NCI-H446 treated with DMSO at 0.1 percent for 48 hours (cell line): ENCODE measurements at regions not wholly inside any gene's neighbourhood (a gene's known extent, or its start where the extent isn't known, plus 50 kb on each side); places are given as distances from the start of the nearest gene placed in this dataset.
"Not testable (repeated sequence)": the region's sequence is repeated elsewhere in the genome, so short reads cannot be mapped to it uniquely, and the experiment has no call there.

Source experiments
- DNase-seq: peaks from one replicate; lab custom pipeline; 2025; lab: John Stamatoyannopoulos, UW

GRCh38 chr9:78871086-78871451 lies 574.1 kb downstream of the PSAT1 start:
- no peak for DNase-seq

GRCh38 chr9:78871452-78872331 lies 574.8 kb downstream of the PSAT1 start:
- no peak for DNase-seq

DNA sequence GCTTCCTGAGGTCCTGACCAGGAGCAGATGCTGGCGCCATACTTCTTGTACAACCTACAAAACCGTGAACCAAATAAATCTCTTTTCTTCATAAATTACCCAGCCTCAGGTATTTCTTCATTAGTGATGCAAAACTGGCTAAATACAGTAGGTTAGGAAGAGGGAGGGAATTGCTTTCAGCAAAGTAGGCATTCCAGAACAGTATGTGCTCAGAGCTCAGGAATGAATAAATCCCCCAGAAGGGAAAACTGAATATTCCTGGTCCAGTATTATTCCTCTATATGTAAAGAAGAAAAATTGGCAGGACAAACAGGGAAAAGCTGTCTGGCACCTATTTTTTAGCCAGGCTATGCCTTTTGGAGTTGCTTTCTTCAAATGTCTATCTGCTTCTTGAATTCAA lies 577.1 kb downstream of the PSAT1 start:
- DNase-seq = no peak

DNA sequence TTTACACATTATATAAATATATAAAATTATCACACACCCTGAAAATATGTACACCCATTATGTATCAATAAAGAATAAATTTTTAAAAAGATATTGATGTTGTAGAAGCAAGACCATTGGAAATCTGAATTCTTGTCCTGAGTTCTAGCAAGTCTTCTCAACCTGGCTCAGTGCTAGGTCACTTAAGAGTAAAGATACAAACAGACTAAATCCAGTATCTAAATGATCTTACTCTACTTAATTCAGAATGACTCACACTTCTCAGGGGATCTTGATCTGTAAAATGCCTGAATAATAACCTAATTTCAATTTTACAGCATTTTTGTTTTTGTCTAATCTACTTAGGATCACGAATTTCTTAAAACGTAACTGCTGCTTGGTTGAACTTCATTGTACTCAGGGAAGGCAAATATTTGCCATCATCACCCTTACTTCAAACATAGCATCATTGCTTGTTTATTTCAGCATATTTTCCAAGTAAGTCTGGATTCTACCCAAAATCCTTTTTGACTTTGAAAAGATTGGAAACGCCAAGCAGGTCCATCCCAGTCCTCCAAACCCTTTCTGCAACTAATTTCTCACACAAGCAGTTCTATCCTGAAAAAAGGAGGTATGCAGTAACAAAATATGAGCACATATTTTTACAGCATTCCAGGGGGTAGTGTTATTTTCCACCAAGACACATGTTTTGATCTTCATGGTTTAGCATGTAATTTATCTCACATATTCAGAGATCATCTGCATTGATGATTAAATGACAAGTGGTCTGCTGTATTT lies 582.6 kb downstream of the PSAT1 start:
- no peak for DNase-seq

DNA sequence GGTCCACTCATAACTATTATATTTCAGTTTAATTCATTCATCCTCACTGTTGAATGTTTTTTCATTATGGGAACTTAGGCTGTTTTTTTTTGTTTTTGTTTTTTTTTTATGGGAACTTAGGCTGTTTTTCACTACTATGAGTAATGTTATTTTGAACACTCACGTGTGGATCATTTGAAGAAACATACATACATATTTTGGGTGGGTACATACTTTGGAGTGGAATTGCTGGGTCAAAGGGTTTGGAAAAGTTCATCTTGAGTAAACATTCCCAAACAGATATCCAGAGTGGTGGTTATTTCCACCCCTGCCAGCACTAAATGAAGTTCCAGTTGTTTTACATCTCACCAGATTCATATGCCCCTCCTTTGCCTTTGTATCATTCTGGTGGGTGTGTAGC lies 584.4 kb downstream of the PSAT1 start:
- no peak for DNase-seq

- DNase-seq = no peak
Observed at GRCh38 chr9:78882481-78882880, 585.6 kb downstream of the PSAT1 start.

GRCh38 chr9:78884611-78885150 lies 587.8 kb downstream of the PSAT1 start:
- no peak for DNase-seq

DNA sequence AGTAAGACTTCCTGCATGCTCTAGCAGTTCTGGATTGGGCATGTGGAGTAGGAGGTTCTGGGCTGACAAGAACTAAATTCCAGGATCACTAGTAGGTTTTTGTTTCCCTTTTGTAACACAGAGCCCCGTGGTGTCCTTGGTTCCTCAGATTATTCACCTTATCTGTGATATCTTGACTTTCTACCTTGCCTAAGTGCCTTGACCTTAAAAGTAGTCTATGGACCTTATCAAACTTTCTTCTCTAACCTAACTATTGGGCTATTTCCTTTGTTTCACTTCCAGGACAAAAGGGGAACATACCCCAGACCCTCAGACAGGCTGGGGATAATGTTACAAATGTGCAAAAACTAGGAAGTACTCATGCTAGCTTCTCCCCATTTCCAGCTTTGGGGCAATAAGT lies 595.3 kb downstream of the PSAT1 start:
- DNase-seq = no peak

- no peak for DNase-seq
Observed at GRCh38 chr9:78892769-78893168, 595.8 kb downstream of the PSAT1 start.

DNA sequence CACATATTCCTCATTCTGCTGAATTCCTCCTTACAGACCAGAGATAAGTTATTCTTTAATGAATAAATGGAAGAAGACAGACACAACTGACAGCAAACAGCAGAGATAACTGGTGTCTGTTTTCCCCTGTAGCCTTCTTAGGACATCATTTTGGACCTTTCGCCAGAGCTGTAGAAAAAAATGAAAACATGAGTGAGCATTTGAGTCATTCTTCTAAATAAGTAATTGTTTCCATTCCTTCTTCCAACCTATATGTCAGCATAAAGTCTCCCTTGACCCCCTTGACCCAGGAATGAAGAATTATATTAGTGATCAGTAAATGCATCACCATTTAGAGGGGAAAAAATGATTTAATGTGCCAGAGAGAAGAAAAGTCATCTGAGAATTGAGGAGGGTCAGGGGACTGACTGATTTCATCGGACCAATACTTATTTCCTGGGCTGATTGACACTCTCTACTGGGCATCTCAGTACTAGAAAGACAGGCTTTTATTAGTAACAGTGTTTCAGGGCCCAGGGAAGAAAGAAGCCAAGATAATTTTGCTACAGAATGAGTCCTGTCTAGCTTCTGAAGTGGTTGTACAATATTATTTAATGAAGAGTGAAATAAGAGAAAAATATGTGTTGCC lies 597.0 kb downstream of the PSAT1 start:
- DNase-seq = no peak

- DNase-seq = no peak
Observed at GRCh38 chr9:78896479-78896878, 599.6 kb downstream of the PSAT1 start.

- no peak for DNase-seq
Observed at GRCh38 chr9:78898234-78898633, 601.3 kb downstream of the PSAT1 start.

DNA sequence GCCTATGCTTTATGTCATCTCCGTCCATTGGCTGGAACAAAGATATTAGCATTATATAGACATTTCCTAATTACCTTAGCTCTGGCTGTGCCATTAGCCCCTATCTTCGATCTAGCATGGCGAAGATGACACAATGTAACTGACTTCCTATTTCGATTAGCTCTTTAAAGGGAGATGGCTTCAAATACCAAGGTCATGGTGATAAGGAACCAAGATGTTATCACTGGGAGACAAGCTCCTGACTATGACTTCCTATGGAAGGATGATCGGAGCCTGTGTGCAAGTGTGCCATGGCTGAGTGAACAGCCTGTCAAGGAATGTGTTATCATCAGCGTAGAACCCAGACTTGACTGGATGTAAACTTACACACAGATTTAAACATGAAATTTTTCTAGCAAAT lies 602.1 kb downstream of the PSAT1 start:
- no peak for DNase-seq

GRCh38 chr9:78900500-78900899 lies 603.6 kb downstream of the PSAT1 start:
- DNase-seq = no peak

GRCh38 chr9:78902051-78902450 lies 605.1 kb downstream of the PSAT1 start:
- no peak for DNase-seq

- no peak for DNase-seq
Observed at GRCh38 chr9:78903581-78903980, 606.7 kb downstream of the PSAT1 start.

DNA sequence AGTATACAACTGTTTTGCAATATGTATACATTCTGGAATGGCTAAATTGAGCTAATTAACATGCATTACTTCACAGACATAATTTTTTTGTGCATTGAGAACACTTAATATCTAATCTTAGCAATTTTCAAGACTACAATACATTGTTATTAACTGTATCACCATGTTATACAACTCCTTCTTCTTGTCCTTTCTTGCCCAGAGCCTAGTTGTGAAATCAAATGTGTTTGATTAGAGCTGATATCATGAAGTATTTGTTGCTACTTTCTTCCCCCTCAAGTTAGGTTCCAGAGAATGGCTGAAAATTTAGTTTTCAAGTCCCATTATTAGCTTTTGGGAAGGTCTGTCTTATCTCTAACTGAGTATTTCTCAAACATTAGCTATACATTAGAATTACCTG lies 607.8 kb downstream of the PSAT1 start:
- no peak for DNase-seq

- no peak for DNase-seq
Observed at GRCh38 chr9:78905387-78905786, 608.5 kb downstream of the PSAT1 start.

DNA sequence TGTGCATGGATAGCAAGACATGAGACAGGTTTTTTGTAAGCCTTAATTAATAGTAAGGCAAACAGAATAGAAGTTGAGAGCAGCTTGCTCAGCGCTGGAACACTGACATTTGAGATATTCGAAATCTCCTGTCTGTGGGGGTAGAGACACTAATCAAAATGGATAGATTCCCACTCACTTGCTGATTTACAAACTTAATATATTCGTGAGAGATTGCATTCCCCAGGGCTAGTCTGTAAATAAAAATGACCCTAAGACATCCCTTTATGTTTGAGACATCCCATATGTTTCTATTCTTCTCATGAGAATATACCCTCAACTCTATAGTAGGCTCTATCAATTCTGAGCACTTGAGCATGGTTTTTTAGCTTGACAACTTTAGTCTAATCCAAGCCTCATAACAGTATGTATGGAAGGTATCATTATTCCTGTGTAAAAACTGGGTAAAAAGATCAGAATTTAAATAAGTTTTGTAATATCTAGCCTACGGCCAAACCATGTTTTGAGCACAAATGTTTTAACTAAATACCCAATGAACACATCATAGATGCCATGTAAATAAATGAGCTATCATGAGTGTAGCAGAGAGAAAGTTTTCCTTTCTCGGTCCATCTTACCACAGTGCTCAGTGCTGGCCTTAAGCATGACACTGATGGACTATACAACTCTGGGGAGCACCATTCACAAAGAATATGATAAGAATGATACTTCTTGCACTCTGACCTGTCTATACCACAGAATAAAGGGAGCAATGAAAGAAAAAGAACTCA lies 609.2 kb downstream of the PSAT1 start:
- DNase-seq = no peak

DNA sequence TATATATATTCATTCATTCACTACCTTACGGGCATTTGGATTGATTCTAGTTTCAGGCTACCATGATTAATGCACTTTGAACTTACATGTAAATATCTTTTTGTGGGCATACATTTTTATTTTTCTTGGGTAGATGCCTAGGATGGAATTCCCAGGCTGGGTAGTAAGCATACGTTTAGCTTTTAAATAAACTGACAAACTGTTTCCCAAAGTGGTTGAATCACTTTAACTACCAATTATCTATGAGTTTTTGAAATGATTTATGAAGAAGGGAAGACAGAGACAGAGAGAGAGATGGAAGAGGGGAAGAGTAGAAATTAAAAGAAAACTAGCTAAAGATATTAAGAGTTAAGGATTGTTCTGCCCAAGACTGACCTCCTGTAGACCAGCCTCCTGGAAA lies 612.6 kb downstream of the PSAT1 start:
- DNase-seq = no peak

GRCh38 chr9:78916884-78917283 lies 620.0 kb downstream of the PSAT1 start:
- DNase-seq = not testable (repeated sequence)

DNA sequence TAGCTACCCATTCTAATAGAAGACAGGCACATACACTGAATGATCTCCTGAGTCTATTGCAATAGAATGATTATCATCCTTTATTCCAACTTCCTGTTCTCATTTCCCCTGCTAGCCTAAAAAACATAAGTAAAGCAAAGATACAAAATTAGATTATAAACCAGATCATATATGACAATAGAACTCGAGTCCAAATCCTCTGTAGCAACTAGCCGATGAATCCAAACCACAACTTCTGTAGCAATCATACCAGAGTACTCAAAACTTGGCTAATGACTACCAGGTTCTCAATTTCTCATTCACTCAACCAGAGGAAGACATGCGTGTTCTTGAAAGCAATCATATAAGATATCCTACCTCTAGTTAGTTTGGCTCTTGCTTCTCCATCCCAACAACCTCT lies 622.1 kb downstream of the PSAT1 start:
- DNase-seq = no peak
